ENCODE measurements at regions not wholly inside any gene's neighbourhood (a gene's known extent, or its start where the extent isn't known, plus 50 kb on each side); places are given as distances from the start of the nearest gene placed in this dataset.

- H3K27me3 Mint-ChIP-seq, result peaks cover 11 to 29% of the 10 kb centered on the region in 2 donors
Observed at GRCh38 chr12:124243936-124244335, 51.0 kb upstream of the RFLNA start.

More at GRCh38 chr12:124243936-124244335, 51.0 kb upstream of the RFLNA start:
- Histone ChIP-seq H3K4me3 (ENCODE audit: low read length in 2 of 2) (no peak overlapping the region), H3K27me3 (ENCODE audit: insufficient read depth, low read length) (no peaks in the 10 kb centered on the region), H3K4me1 (ENCODE audit: insufficient read depth, low read length) (no peaks in the 10 kb centered on the region), H3K27ac (ENCODE audit: low read depth, low read length) (no peak overlapping the region), H3K36me3 (ENCODE audit: insufficient read depth, low read length) (no peaks in the 10 kb centered on the region), H3K9me3 (ENCODE audit: control insufficient read depth in 1 of 2, low read length in 2 of 2) (peaks cover 0 to 4% of the 10 kb centered on the region in 2 donors)
- peak overlapping the region in 1 of 8 donors; percentile 18 for H3K4me3 Mint-ChIP-seq
- peaks cover 0 to 3% of the 10 kb centered on the region in 2 donors for H3K36me3 Mint-ChIP-seq
- intact Hi-C loops (cut with micrococcal nuclease), result no loop called here
- H3K4me1 Mint-ChIP-seq, result no peaks in the 10 kb centered on the region
- no peak overlapping the region for H3K27ac Mint-ChIP-seq
- ChIA-PET POLR2A (ENCODE audit: partially characterized antibody) (no interaction called here), CTCF (ENCODE audit: partially characterized antibody) (no interaction called here)
- DNase-seq, result no peak
- peaks cover 0 to 31% (median 20%) of the 10 kb centered on the region in 8 donors for H3K9me3 Mint-ChIP-seq

Measured in CD4-positive, alpha-beta memory T cell (primary cell).